ENCODE measurements at regions not wholly inside any gene's neighbourhood (a gene's known extent, or its start where the extent isn't known, plus 50 kb on each side); places are given as distances from the start of the nearest gene placed in this dataset.

- TF ChIP-seq SP1 (IDR thresholded peaks at IDR 0.05): no peak
- no peak for TF ChIP-seq BHLHE40 (IDR thresholded peaks at IDR 0.05; ENCODE audit: borderline replicate concordance)
- no peak for TF ChIP-seq LEF1 (IDR thresholded peaks at IDR 0.05; ENCODE audit: borderline replicate concordance)
- TF ChIP-seq ELF4 (IDR thresholded peaks at IDR 0.05): no peak
- no peak for TF ChIP-seq PKNOX1 (IDR thresholded peaks at IDR 0.05)
- TF ChIP-seq FOXK2 (IDR thresholded peaks at IDR 0.05): no peak
- TF ChIP-seq FOXM1 (IDR thresholded peaks at IDR 0.05; ENCODE audit: borderline replicate concordance): no peak
- no peak for TF ChIP-seq SUZ12 (IDR thresholded peaks at IDR 0.05)
Measured at GRCh38 chr20:7629880-7630279, 310.4 kb downstream of the HAO1 start.
